GM10248 (cell line): ENCODE measurements at regions not wholly inside any gene's neighbourhood (a gene's known extent, or its start where the extent isn't known, plus 50 kb on each side); places are given as distances from the start of the nearest gene placed in this dataset.

Experiments used
- CTCF ChIA-PET: fragments of 300-600 bp; sonication (Branson Sonifier 250); formaldehyde crosslinking; extraction: SDS; loops from one replicate; lab custom pipeline; 2021; ENCODE audit warnings: antibody characterized with exemption; lab: Yijun Ruan, JAX
- POLR2A ChIA-PET: fragments of 350-650 bp; sonication (Branson Sonifier 250); formaldehyde crosslinking; extraction: SDS; loops from one replicate; lab custom pipeline; 2020; ENCODE audit warnings: antibody characterized with exemption; lab: Yijun Ruan, JAX
- DNase-seq: peaks from one replicate; pipeline ENCODE4 v3.0.0; 2012; ENCODE audit errors: extremely low spot score
- TF ChIP-seq, protein P1 (sequence below): IDR thresholded peaks from 2 replicates; pipeline ENCODE4 v1.5.1; 2012; ENCODE audit warnings: mild to moderate bottlenecking, low read depth; ENCODE audit errors: extremely low read depth, missing control alignments, control extremely low read depth

DNA sequence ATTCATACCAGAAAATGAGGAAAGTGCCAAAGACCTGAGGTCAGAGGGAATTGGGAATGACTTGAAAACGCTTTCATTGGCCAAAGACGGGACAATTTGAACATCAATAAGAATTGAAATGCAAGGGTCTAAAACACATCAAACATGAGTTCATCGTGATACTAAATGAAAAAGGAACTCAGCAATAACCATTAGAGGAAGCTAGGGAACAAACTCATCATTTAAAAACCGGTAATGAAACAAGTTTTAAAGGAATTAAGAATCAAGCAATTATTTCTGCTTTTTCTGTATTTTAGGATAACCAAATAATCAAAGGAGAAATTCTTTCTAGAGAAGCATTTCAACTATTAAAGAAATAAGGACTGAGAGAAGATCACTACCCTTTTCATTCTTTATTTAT is 303.1 kb downstream of the ARHGAP12 start:
- TF ChIP-seq, protein P1, sequence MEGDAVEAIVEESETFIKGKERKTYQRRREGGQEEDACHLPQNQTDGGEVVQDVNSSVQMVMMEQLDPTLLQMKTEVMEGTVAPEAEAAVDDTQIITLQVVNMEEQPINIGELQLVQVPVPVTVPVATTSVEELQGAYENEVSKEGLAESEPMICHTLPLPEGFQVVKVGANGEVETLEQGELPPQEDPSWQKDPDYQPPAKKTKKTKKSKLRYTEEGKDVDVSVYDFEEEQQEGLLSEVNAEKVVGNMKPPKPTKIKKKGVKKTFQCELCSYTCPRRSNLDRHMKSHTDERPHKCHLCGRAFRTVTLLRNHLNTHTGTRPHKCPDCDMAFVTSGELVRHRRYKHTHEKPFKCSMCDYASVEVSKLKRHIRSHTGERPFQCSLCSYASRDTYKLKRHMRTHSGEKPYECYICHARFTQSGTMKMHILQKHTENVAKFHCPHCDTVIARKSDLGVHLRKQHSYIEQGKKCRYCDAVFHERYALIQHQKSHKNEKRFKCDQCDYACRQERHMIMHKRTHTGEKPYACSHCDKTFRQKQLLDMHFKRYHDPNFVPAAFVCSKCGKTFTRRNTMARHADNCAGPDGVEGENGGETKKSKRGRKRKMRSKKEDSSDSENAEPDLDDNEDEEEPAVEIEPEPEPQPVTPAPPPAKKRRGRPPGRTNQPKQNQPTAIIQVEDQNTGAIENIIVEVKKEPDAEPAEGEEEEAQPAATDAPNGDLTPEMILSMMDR, result no peak
- ChIA-PET CTCF (interaction anchor here (1.2 to 1.7 kb wide), 3 partner anchors 8 to 16 kb away, joined by 3 read pairs; no protein-coding TSS in a partner anchor), POLR2A (no interaction called here)
- no peak for DNase-seq

DNA sequence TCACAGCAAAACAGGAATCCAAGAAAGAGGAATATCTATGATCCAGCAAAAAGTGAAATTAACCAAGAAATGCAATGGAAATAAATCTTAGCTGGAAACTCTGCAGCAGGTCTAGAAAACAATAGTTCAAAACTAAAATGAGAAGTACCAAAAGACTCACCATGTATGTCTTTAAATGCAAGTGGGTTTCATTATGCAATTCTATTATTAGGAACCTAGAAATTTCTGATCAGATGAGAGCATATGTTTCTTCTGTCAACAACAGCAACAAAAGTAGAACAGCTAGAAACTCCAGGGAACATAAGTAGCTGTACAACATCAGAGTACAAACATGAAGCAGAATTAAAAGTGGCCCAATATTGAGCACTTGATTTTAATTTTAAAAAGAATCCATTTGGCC is 304.0 kb downstream of the ARHGAP12 start:
- DNase-seq, result no peak
- CTCF ChIA-PET, result interaction anchor here (1.2 to 1.7 kb wide), 3 partner anchors 9 to 15 kb away, joined by 3 read pairs; no protein-coding TSS in a partner anchor
- POLR2A ChIA-PET, result no interaction called here
- TF ChIP-seq, protein P1, result no peak

DNA sequence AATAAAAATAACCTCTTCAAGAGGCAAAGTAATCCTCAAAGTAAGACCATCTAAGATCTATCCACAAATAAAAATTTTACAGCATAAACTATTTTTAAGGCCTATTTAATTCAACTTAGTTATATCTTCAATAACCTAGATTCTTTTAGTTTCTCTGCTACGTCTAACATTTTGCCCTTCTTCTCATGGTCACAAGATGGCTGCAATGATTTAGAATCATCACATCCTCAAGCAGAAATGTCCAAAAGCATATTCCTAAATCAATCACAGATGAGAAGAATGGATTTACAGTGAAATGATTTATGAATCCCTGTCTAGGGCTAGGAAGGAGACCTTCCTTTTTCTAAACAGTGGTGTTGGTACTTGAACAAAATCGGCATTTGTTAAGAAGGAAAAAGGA is 304.7 kb downstream of the ARHGAP12 start:
- TF ChIP-seq, protein P1, result no peak
- ChIA-PET CTCF (interaction anchor here (1.7 kb wide), 1 partner anchor 11 kb away, joined by 3 read pairs; no protein-coding TSS in a partner anchor), POLR2A (no interaction called here)
- no peak for DNase-seq

DNA sequence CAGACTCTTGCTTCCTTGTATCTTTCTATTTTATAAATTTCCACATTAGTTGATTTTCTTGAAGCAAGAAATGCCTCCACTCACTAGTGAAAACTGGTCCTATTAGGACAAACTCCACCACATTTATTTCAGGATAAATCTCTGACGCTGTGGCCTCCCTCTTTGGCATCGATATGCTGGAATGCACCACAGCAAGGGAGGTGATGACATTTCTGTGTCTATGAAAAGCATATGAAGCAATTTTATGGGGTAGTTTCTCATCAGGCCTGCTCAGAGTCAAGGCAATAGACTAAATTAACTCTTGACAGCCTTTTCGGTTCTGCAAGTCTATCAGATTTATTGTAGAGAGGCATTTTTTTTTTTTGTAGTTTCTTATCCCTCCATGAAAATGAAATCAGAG is 304.4 kb downstream of the ZEB1 start:
- no peak for DNase-seq
- ChIA-PET CTCF (no interaction called here), POLR2A (no interaction called here)
- TF ChIP-seq, protein P1, result no peak

DNA sequence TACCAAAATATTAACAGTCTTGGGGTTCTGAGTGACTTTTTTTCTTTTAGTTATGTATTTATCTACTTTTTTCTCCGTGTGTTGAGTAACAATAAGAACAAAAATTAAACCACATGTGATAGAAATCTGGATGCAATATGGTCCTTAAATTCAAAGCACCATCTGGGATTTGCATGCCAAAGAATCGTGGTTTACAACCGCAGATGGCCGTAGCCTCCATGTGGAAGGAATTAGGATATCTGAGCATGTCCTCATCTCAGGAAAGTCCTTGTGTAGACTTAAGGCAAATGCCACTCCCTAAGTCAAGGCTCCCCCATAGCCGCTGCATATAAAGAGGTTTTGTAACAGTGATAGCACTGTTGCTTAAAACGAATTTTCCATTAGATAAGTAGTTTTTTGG is 304.0 kb downstream of the ZEB1 start:
- TF ChIP-seq, protein P1, result no peak
- no peak for DNase-seq
- ChIA-PET POLR2A (no interaction called here), CTCF (interaction anchor here (0.9 to 2.2 kb wide), 2 partner anchors 10 to 36 kb away, joined by 3 to 8 read pairs; no protein-coding TSS in a partner anchor)

DNA sequence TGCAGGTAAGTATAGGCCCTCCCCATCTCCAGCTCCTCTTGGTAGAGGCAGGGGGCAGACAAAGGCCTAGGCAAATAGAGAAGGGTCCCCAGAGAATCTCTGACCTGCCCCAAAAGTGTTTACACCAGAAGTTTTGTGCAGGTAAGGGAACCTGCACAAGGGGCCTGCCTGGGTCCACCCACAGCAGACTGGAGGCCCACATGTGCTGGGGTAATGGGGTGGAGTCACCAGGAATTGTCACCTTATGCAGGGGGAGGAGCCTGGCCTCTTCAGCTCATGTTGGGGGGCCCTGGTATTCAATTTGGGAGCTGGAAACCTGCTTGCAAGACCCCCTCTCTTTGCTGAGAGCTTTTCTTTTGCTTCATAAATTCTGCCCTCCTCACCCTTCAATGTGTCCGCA is 302.7 kb downstream of the ZEB1 start:
- ChIA-PET POLR2A (no interaction called here), CTCF (interaction anchor here (0.9 to 2.2 kb wide), 2 partner anchors 9 to 35 kb away, joined by 3 to 8 read pairs; no protein-coding TSS in a partner anchor)
- TF ChIP-seq, protein P1, result no peak
- no peak for DNase-seq
